ENCODE measurements at regions not wholly inside any gene's neighbourhood (a gene's known extent, or its start where the extent isn't known, plus 50 kb on each side); places are given as distances from the start of the nearest gene placed in this dataset.

GRCh38 chr6:169847141-169847674 lies 95.8 kb downstream of the ERMARD start:
- H3K4me3 ChIP-seq (ENCODE audit: low read depth, low read length) = no peak overlapping the region
- no peak for TF ChIP-seq CTCF (IDR thresholded peaks at IDR 0.05; ENCODE audit: low read depth, low read length)

GRCh38 chr6:169846286-169847056 lies 95.0 kb downstream of the ERMARD start:
- no peak overlapping the region for H3K4me3 ChIP-seq (ENCODE audit: low read depth, low read length)
- TF ChIP-seq CTCF (IDR thresholded peaks at IDR 0.05; ENCODE audit: low read depth, low read length) = no peak

GRCh38 chr6:169845426-169846285 lies 94.2 kb downstream of the ERMARD start:
- no peak overlapping the region for H3K4me3 ChIP-seq (ENCODE audit: low read depth, low read length)
- TF ChIP-seq CTCF (IDR thresholded peaks at IDR 0.05; ENCODE audit: low read depth, low read length) = no peak

GRCh38 chr6:169844946-169845345 lies 93.5 kb downstream of the ERMARD start:
- TF ChIP-seq CTCF (IDR thresholded peaks at IDR 0.05; ENCODE audit: low read depth, low read length) = no peak
- H3K4me3 ChIP-seq (ENCODE audit: low read depth, low read length) = no peak overlapping the region

GRCh38 chr6:169843991-169844390 lies 92.6 kb downstream of the ERMARD start:
- TF ChIP-seq CTCF (IDR thresholded peaks at IDR 0.05; ENCODE audit: low read depth, low read length) = no peak
- no peak overlapping the region for H3K4me3 ChIP-seq (ENCODE audit: low read depth, low read length)

GRCh38 chr6:169843110-169843509 lies 91.7 kb downstream of the ERMARD start:
- no peak for TF ChIP-seq CTCF (IDR thresholded peaks at IDR 0.05; ENCODE audit: low read depth, low read length)
- H3K4me3 ChIP-seq (ENCODE audit: low read depth, low read length) = no peak overlapping the region

All from WI38 (cell line).